Activated CD8-positive, alpha-beta memory T cell treated with anti-CD3 and anti-CD28 coated beads for 36 hours (primary cell): ENCODE measurements at regions not wholly inside any gene's neighbourhood (a gene's known extent, or its start where the extent isn't known, plus 50 kb on each side); places are given as distances from the start of the nearest gene placed in this dataset.

Source experiments
- CTCF ChIA-PET: fragments of 350-600 bp; sonication (Branson Sonifier 250); formaldehyde crosslinking; loops from one replicate; lab custom pipeline; 2021; ENCODE audit warnings: antibody characterized with exemption; lab: Charles Lee
- POLR2A ChIA-PET: fragments of 350-600 bp; sonication (Branson Sonifier 250); formaldehyde crosslinking; loops from one replicate; lab custom pipeline; 2021; ENCODE audit warnings: antibody characterized with exemption; lab: Charles Lee

GRCh38 chr7:108808549-108809266 lies 239.0 kb downstream of the DNAJB9 start:
- CTCF ChIA-PET: no interaction called here
- POLR2A ChIA-PET: no interaction called here

DNA sequence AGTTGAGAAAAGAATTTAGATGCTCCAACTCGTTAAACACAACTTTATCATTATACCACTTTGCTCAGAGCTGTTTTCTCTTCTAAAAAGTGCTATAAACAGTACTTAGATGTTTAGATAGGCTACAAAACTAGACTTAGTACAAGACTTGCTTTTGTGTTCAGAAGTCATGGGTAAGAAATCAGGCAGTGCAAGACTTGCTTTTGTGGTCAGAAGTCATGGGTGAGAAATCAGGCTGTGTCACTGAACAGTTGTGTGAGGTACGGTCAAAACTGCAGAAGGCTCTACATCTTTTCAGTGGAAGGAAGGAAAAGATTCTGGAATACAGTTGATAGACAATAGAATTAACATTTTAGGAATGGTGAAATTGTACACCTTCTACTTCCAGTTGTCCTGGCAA lies 239.7 kb downstream of the DNAJB9 start:
- POLR2A ChIA-PET: no interaction called here
- CTCF ChIA-PET: no interaction called here

GRCh38 chr7:108810756-108811385 lies 241.2 kb downstream of the DNAJB9 start:
- ChIA-PET POLR2A (no interaction called here), CTCF (no interaction called here)

DNA sequence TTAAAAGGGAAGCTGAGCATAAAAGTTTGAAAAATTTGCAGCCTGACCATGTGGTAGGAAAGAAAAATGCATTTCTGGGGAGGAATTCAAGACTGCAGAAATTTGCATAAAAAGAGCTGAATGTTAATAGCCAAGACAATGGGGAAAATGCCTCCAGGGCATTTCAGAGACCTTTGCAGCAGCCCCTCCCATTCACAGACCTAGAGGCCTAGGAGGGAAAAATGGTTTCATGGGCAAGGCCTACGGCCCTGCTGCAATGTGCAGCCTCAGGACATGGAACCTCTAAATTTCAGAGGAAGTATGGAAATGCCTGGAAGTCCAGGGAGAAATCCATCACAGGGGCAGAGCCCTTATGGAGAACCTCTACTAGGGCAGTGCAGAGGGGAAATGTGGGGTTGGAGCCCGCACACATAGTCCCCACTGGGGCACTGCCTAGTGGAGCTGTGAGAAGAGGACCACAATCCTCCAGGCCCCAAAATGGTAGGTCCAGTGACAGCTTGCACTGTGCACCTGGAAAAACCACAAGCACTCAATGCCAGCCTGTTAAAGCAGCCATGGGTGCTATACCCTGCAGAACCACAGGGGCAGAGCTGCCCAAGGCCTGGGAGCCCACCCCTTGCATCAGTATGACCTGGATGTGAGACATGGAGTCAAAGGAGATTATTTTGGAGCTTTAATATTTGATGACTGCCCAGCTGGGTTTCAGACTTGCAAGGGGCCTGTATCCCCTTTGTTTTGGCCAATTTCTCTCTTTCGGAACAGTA lies 243.8 kb downstream of the DNAJB9 start:
- ChIA-PET POLR2A (no interaction called here), CTCF (no interaction called here)

GRCh38 chr7:108815815-108816214 lies 246.1 kb downstream of the DNAJB9 start:
- CTCF ChIA-PET: no interaction called here

DNA sequence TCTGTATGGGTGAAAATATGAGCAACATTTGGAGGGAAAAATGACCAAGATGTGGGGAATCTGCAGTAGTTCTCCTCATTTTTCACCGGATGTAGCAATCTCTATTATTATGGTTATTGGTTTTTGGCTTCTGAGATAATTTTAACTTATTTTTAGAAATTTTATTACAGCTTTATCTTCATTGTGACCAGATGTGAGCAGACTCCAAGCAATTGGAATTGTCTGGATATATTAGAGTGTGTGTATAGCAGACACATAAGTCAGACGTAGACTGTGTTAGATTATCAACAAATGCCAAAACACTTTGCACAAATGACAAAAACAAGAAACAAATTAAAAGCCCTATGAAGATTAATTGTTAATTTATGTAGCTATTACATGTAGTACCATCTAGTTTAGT lies 249.1 kb downstream of the DNAJB9 start:
- ChIA-PET CTCF (interaction anchor here (0.6 kb wide), 1 partner anchor 112 kb away, joined by 3 read pairs; no protein-coding TSS in a partner anchor), POLR2A (no interaction called here)

More at GRCh38 chr7:108815815-108816214, 246.1 kb downstream of the DNAJB9 start:
- POLR2A ChIA-PET: no interaction called here

GRCh38 chr7:108824840-108825580 lies 255.3 kb downstream of the DNAJB9 start:
- CTCF ChIA-PET: no interaction called here

GRCh38 chr7:108825581-108825909 lies 255.9 kb downstream of the DNAJB9 start:
- CTCF ChIA-PET: no interaction called here

More at GRCh38 chr7:108824840-108825580, 255.3 kb downstream of the DNAJB9 start:
- POLR2A ChIA-PET: no interaction called here

DNA sequence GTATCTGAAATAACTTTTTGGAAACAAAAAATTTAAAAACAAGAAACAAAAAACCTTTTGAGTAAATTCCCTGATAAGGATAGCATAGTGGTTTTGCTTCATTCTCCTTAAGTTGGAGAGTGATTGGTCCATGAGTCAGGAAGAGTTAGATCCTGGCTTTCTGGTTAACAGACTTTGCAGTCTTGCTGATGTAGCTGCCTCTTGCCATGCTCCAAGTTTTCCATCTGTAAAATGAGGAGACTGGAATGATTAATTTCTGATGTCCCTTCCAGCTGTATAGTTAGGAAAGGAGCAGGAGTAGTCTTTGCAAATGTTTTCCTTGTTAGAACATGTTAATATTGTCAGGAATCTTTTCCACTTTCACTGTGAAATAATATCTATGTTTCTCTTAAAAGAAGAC lies 266.6 kb downstream of the DNAJB9 start:
- CTCF ChIA-PET: no interaction called here
- POLR2A ChIA-PET: no interaction called here

More at GRCh38 chr7:108825581-108825909, 255.9 kb downstream of the DNAJB9 start:
- POLR2A ChIA-PET: no interaction called here

DNA sequence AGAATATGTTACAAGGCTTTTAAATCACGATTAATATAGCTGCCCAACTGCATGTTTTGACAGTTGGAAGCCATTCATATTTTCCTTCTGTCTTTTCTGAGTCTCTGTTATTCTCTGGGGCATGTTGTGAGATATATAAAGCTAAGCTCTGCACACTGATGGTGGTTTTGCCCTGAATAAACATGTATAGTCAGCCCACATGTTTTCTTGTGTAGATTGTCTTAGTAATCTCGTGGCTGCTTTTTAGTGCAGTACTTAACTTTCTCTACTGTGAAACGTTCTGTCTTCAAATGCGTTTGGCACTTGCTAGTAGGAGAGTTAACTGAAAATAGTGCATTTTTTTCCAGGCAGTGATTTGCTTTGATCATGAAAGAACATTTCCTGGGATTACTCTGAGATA lies 268.5 kb downstream of the DNAJB9 start:
- CTCF ChIA-PET: no interaction called here

DNA sequence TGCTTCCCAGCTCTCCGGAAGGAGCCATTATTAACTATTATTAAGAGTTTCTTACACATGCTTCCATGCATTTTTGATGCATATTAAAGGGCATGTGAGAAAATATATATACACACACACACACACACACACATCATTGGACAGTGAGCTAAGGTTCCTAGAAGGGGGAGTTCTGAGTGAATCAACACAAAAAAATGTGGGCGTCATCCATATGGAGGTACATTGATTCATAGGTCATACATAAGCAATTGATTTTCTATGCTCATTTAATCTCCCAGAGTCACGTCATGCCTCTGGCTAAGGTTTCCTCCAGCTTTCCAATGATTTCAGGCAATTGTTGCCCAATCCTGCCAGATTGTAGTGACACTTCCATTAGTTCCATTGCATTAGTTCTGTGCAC lies 269.4 kb downstream of the DNAJB9 start:
- CTCF ChIA-PET: no interaction called here
- POLR2A ChIA-PET: no interaction called here

More for the DNA sequence above, 268.5 kb downstream of the DNAJB9 start:
- POLR2A ChIA-PET: no interaction called here

GRCh38 chr7:108845951-108846350 lies 276.3 kb downstream of the DNAJB9 start:
- CTCF ChIA-PET: no interaction called here

GRCh38 chr7:108846471-108846870 lies 276.8 kb downstream of the DNAJB9 start:
- ChIA-PET POLR2A (no interaction called here), CTCF (no interaction called here)

More at GRCh38 chr7:108845951-108846350, 276.3 kb downstream of the DNAJB9 start:
- POLR2A ChIA-PET: no interaction called here

- POLR2A ChIA-PET: no interaction called here
- CTCF ChIA-PET: no interaction called here
These were observed 278.8 kb downstream of the DNAJB9 start for GRCh38 chr7:108848486-108848885.

GRCh38 chr7:108860615-108861014 lies 290.9 kb downstream of the DNAJB9 start:
- ChIA-PET POLR2A (no interaction called here), CTCF (no interaction called here)

GRCh38 chr7:108861071-108861470 lies 291.4 kb downstream of the DNAJB9 start:
- CTCF ChIA-PET: no interaction called here
- POLR2A ChIA-PET: no interaction called here

GRCh38 chr7:108863227-108863848 lies 293.7 kb downstream of the DNAJB9 start:
- ChIA-PET CTCF (no interaction called here), POLR2A (no interaction called here)

DNA sequence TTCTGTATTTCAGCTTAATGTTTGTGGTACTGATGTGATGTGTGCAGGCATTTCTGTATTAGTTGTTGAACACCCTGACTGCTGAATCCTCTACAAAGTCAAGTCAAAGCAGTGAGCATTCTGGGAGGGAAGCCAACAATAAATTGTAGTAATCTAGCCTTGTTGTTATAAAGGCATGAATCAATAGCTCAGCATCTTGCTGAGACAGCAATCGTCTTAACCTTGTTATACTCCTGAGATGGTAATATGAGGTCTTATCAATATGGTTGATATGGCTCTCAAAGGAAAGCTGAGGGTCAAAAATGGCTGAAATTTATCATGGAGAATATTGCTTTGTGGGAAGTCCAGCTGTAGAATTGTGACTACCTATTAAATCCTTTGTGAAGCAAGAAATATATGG lies 299.4 kb downstream of the DNAJB9 start:
- ChIA-PET CTCF (no interaction called here), POLR2A (no interaction called here)

- ChIA-PET CTCF (no interaction called here), POLR2A (no interaction called here)
These were observed 305.5 kb downstream of the DNAJB9 start for GRCh38 chr7:108875139-108875538.
